Hematopoietic multipotent progenitor cell (in vitro differentiated cells): ENCODE measurements at regions not wholly inside any gene's neighbourhood (a gene's known extent, or its start where the extent isn't known, plus 50 kb on each side); places are given as distances from the start of the nearest gene placed in this dataset.
A peak's percentile ranks its signal among the peaks of the same experiment; 100 is the strongest.
"Not testable (repeated sequence)": the region's sequence is repeated elsewhere in the genome, so short reads cannot be mapped to it uniquely, and the experiment has no call there.

Source experiments
- DNase-seq, 3 donors: peaks; one replicate each; pipeline ENCODE4 v3.0.0-alpha.2; 2011 to 2015; ENCODE audit warnings: low read depth in 2 of 3, low spot score in 2 of 3

- peak in 2 of 3 donors; percentile 19 to 34 for DNase-seq
Observed at GRCh38 chr16:21363550-21364223, 85.6 kb upstream of the CRYM start.

- DNase-seq = not testable (repeated sequence)
Observed at GRCh38 chr16:21361612-21362227, 83.6 kb upstream of the CRYM start.

GRCh38 chr16:21361045-21361444, 83.0 kb upstream of the CRYM start:
- not testable (repeated sequence) for DNase-seq

- not testable (repeated sequence) for DNase-seq
Observed at GRCh38 chr16:21359513-21359912, 81.4 kb upstream of the CRYM start.

GRCh38 chr16:21358261-21358795, 80.2 kb upstream of the CRYM start:
- peak in 1 of 3 donors; percentile 7 for DNase-seq

- DNase-seq = not testable (repeated sequence)
Observed at GRCh38 chr16:21356308-21356707, 78.2 kb upstream of the CRYM start.

GRCh38 chr16:21351433-21351832, 73.3 kb upstream of the CRYM start:
- DNase-seq = not testable (repeated sequence)

- not testable (repeated sequence) for DNase-seq
Observed at GRCh38 chr16:21350851-21351250, 72.8 kb upstream of the CRYM start.

- DNase-seq = not testable (repeated sequence)
Observed at GRCh38 chr16:21349336-21349735, 71.2 kb upstream of the CRYM start.

GRCh38 chr16:21348815-21349214, 70.7 kb upstream of the CRYM start:
- DNase-seq = not testable (repeated sequence)

- DNase-seq = not testable (repeated sequence)
Observed at GRCh38 chr16:21347538-21347937, 69.4 kb upstream of the CRYM start.

GRCh38 chr16:21346756-21347491, 68.8 kb upstream of the CRYM start:
- DNase-seq = not testable (repeated sequence)

- DNase-seq = not testable (repeated sequence)
Observed at GRCh38 chr16:21344361-21344912, 66.3 kb upstream of the CRYM start.

- no peak for DNase-seq
Observed at GRCh38 chr16:21341101-21341500, 63.0 kb upstream of the CRYM start.

GRCh38 chr16:21339941-21340340, 61.9 kb upstream of the CRYM start:
- no peak for DNase-seq

GRCh38 chr16:21339269-21339641, 61.2 kb upstream of the CRYM start:
- no peak for DNase-seq

- DNase-seq = no peak
Observed at GRCh38 chr16:21338537-21339268, 60.6 kb upstream of the CRYM start.

- no peak for DNase-seq
Observed at GRCh38 chr16:21336231-21336630, 58.1 kb upstream of the CRYM start.

- not testable (repeated sequence) for DNase-seq
Observed at GRCh38 chr16:21334188-21335146, 56.4 kb upstream of the CRYM start.
